K562 (cell line): ENCODE measurements at regions not wholly inside any gene's neighbourhood (a gene's known extent, or its start where the extent isn't known, plus 50 kb on each side); places are given as distances from the start of the nearest gene placed in this dataset.

ENCODE experiments used
- ATF1 ChIP-seq, 2 experiments: fragments of 450-650 bp in 1 of 2; IDR thresholded peaks; 2 replicates each; pipeline ENCODE4 v1.6.1; 2016; ENCODE audit warnings: missing compliant biosample characterization in 1 of 2, missing genetic modification characterization in 1 of 2
- CBX3 ChIP-seq, 2 experiments: IDR thresholded peaks; 1 replicate in 1 of 2; 2 replicates in 1 of 2; pipeline ENCODE4 v1.6.1; 2012; ENCODE audit warnings: inconsistent platforms in 2 of 2, low read length in 2 of 2, borderline replicate concordance in 1 of 2, control low read depth in 1 of 2
- CEBPZ ChIP-seq: fragments of 150-350 bp; IDR thresholded peaks from 2 replicates; pipeline ENCODE4 v1.6.1; 2014; ENCODE audit warnings: low read depth, mild to moderate bottlenecking, low read length, borderline replicate concordance
- KDM1A ChIP-seq, 2 experiments: fragments of 450-650 bp; IDR thresholded peaks; 2 replicates each; pipeline ENCODE4 v1.6.1; 2016; ENCODE audit warnings: mild to moderate bottlenecking in 2 of 2
- NCOR1 ChIP-seq: fragments of 450-650 bp; IDR thresholded peaks from 2 replicates; pipeline ENCODE4 v1.6.1; 2016; ENCODE audit warnings: mild to moderate bottlenecking, moderate library complexity
- NR4A1 ChIP-seq, 2 experiments: fragments of 250-450 bp in 1 of 2; fragments of 450-650 bp in 1 of 2; sonication (Bioruptor Pico) in 1 of 2; IDR thresholded peaks; 2 replicates each; pipeline versions ENCODE4 v1.4.0 to v1.6.1; 2016 to 2020; ENCODE audit warnings: mild to moderate bottlenecking in 2 of 2, missing compliant biosample characterization in 1 of 2, missing genetic modification characterization in 1 of 2, moderate library complexity in 1 of 2
- RBM39 ChIP-seq: fragments of 200-400 bp; formaldehyde crosslinking; optimal IDR thresholded peaks from 2 replicates; pipeline ENCODE3; 2018; ENCODE audit warnings: low read depth, low read length
- RERE ChIP-seq: sonication (generic); formaldehyde crosslinking; IDR thresholded peaks from 2 replicates; pipeline ENCODE4 v1.8.0; 2023; ENCODE audit warnings: missing genetic modification reagents, mild to moderate bottlenecking, borderline replicate concordance
- TCF7 ChIP-seq: sonication (generic); IDR thresholded peaks from 2 replicates; pipeline ENCODE4 v1.6.1; 2016; ENCODE audit warnings: antibody characterized with exemption, borderline replicate concordance
- ZNF561 ChIP-seq: fragments of 450-650 bp; formaldehyde crosslinking; conservative IDR thresholded peaks from 2 replicates; pipeline ENCODE4 v1.4.0; 2020; ENCODE audit warnings: mild to moderate bottlenecking, moderate library complexity
- ZNF707 ChIP-seq: fragments of 250-450 bp; sonication (Bioruptor Pico); conservative IDR thresholded peaks from 2 replicates; pipeline ENCODE4 v1.8.0; 2022; ENCODE audit warnings: inconsistent platforms, mild to moderate bottlenecking, moderate library complexity
- TF ChIP-seq, protein P1 (sequence below): fragments of 450-650 bp; formaldehyde crosslinking; IDR thresholded peaks from 2 replicates; pipeline ENCODE4 v1.4.0; 2020; ENCODE audit warnings: mild to moderate bottlenecking, moderate library complexity

GRCh38 chr2:228945710-228946109, 325.4 kb downstream of the PID1 start (continued):
- no peak for TF ChIP-seq RERE
- no peak for TF ChIP-seq ATF1 (CRISPR knock-in tag; IDR thresholded peaks at IDR 0.05)
- TF ChIP-seq ATF1 (tag; IDR thresholded peaks at IDR 0.05): no peak
- no peak for TF ChIP-seq NR4A1 (CRISPR knock-in tag; IDR thresholded peaks at IDR 0.05)
- no peak for TF ChIP-seq NR4A1 (tag; IDR thresholded peaks at IDR 0.05)
- no peak for TF ChIP-seq CBX3 (IDR thresholded peaks at IDR 0.05; ENCODE audit: borderline replicate concordance in 1 of 2, low read length in 2 of 2)
- no peak for TF ChIP-seq TCF7
- no peak for TF ChIP-seq CEBPZ
- TF ChIP-seq ZNF561 (CRISPR knock-in tag): no peak
- no peak for TF ChIP-seq ZNF707 (CRISPR knock-in tag)
- TF ChIP-seq, protein P1, sequence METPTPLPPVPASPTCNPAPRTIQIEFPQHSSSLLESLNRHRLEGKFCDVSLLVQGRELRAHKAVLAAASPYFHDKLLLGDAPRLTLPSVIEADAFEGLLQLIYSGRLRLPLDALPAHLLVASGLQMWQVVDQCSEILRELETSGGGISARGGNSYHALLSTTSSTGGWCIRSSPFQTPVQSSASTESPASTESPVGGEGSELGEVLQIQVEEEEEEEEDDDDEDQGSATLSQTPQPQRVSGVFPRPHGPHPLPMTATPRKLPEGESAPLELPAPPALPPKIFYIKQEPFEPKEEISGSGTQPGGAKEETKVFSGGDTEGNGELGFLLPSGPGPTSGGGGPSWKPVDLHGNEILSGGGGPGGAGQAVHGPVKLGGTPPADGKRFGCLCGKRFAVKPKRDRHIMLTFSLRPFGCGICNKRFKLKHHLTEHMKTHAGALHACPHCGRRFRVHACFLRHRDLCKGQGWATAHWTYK: no peak
- TF ChIP-seq NCOR1: no peak
- TF ChIP-seq RBM39: no peak
- no peak for TF ChIP-seq KDM1A (IDR thresholded peaks at IDR 0.05)
